Fibroblast of mammary gland (primary cell): ENCODE measurements at regions not wholly inside any gene's neighbourhood (a gene's known extent, or its start where the extent isn't known, plus 50 kb on each side); places are given as distances from the start of the nearest gene placed in this dataset.
"Not testable (repeated sequence)": the region's sequence is repeated elsewhere in the genome, so short reads cannot be mapped to it uniquely, and the experiment has no call there.

Experiments
- DNase-seq: peaks from one replicate; pipeline ENCODE4 v3.0.0-alpha.2; 2010; ENCODE audit warnings: low read depth
- H3K4me3 ChIP-seq: 2 replicates; pipeline ENCODE4 v1.5.1; 2011; ENCODE audit warnings: low read depth, mild to moderate bottlenecking, low read length, moderate library complexity; ENCODE audit not compliant: control insufficient read depth
- CTCF ChIP-seq: conservative IDR thresholded peaks from 2 replicates; pipeline ENCODE4 v1.5.1; 2011; ENCODE audit warnings: low read depth, low read length, inconsistent platforms; ENCODE audit not compliant: control insufficient read depth, insufficient read depth

GRCh38 chr18:44331656-44332570 is 348.8 kb upstream of the SETBP1 start:
- TF ChIP-seq CTCF: no peak

GRCh38 chr18:44341759-44342158 is 338.9 kb upstream of the SETBP1 start:
- H3K4me3 ChIP-seq: no peak overlapping the region
- no peak for TF ChIP-seq CTCF
- peak; percentile 30 for DNase-seq

More at GRCh38 chr18:44331656-44332570, 348.8 kb upstream of the SETBP1 start:
- H3K4me3 ChIP-seq: no peak overlapping the region
- DNase-seq: no peak

- H3K4me3 ChIP-seq: no peak overlapping the region
- TF ChIP-seq CTCF: no peak
- DNase-seq: peak; percentile 30
Observed at GRCh38 chr18:44342162-44342561, 338.5 kb upstream of the SETBP1 start.

GRCh38 chr18:44342946-44343345 is 337.7 kb upstream of the SETBP1 start:
- no peak for TF ChIP-seq CTCF
- no peak for DNase-seq

GRCh38 chr18:44343570-44343969 is 337.1 kb upstream of the SETBP1 start:
- no peak for DNase-seq
- no peak for TF ChIP-seq CTCF
- no peak overlapping the region for H3K4me3 ChIP-seq

More at GRCh38 chr18:44342946-44343345, 337.7 kb upstream of the SETBP1 start:
- no peak overlapping the region for H3K4me3 ChIP-seq

GRCh38 chr18:44356566-44357157 is 324.0 kb upstream of the SETBP1 start:
- no peak overlapping the region for H3K4me3 ChIP-seq
- no peak for TF ChIP-seq CTCF

GRCh38 chr18:44358402-44358801 is 322.3 kb upstream of the SETBP1 start:
- no peak overlapping the region for H3K4me3 ChIP-seq
- TF ChIP-seq CTCF: no peak
- DNase-seq: no peak

More at GRCh38 chr18:44356566-44357157, 324.0 kb upstream of the SETBP1 start:
- DNase-seq: no peak

- DNase-seq: not testable (repeated sequence)
Observed at GRCh38 chr18:44359741-44360140, 320.9 kb upstream of the SETBP1 start.

GRCh38 chr18:44362213-44362612 is 318.5 kb upstream of the SETBP1 start:
- not testable (repeated sequence) for DNase-seq, H3K4me3 ChIP-seq

More at GRCh38 chr18:44359741-44360140, 320.9 kb upstream of the SETBP1 start:
- H3K4me3 ChIP-seq: not testable (repeated sequence)
